Fibroblast of lung (primary cell): ENCODE measurements at regions not wholly inside any gene's neighbourhood (a gene's known extent, or its start where the extent isn't known, plus 50 kb on each side); places are given as distances from the start of the nearest gene placed in this dataset.
A peak's percentile ranks its signal among the peaks of the same experiment; 100 is the strongest.
"Not testable (repeated sequence)": the region's sequence is repeated elsewhere in the genome, so short reads cannot be mapped to it uniquely, and the experiment has no call there.

ENCODE experiments used
- DNase-seq, 2 donors: peaks; one replicate each; pipeline versions ENCODE4 v3.0.0 to v3.0.0-alpha.2; 2010; ENCODE audit warnings: low read depth in 2 of 2
- H2AFZ ChIP-seq: 2 replicates; pipeline ENCODE4 v1.5.1; 2012; ENCODE audit warnings: low read length, control low read depth, inconsistent platforms
- H3K27ac ChIP-seq: 2 replicates; pipeline ENCODE4 v1.5.1; 2011; ENCODE audit warnings: low read length, control low read depth; ENCODE audit not compliant: insufficient read depth
- H3K27me3 ChIP-seq: 2 replicates; pipeline ENCODE4 v1.5.1; 2011; ENCODE audit warnings: mild to moderate bottlenecking, low read length; ENCODE audit not compliant: control insufficient read depth, insufficient read depth
- H3K36me3 ChIP-seq: 2 replicates; pipeline ENCODE4 v1.5.1; 2011; ENCODE audit warnings: low read length; ENCODE audit not compliant: control insufficient read depth, insufficient read depth
- H3K4me1 ChIP-seq: 2 replicates; pipeline ENCODE4 v1.5.1; 2011; ENCODE audit warnings: low read length; ENCODE audit not compliant: control insufficient read depth, insufficient read depth; ENCODE audit errors: extremely low read depth
- H3K4me2 ChIP-seq: 2 replicates; pipeline ENCODE4 v1.5.1; 2011; ENCODE audit warnings: low read length, control low read depth; ENCODE audit not compliant: insufficient read depth; ENCODE audit errors: extremely low read depth
- H3K4me3 ChIP-seq, 4 experiments: fragments of 200-600 bp in 1 of 4; sonication (generic) in 1 of 4; replicated peaks in 1 of 4; 2 replicates each; pipeline ENCODE4 v1.5.1; 2011 to 2016; ENCODE audit warnings: low read length in 4 of 4, low read depth in 3 of 4, mild to moderate bottlenecking in 3 of 4, control low read depth in 2 of 4, inconsistent platforms in 1 of 4, mixed read lengths in 1 of 4; ENCODE audit not compliant: insufficient read depth in 1 of 4; ENCODE audit errors: control extremely low read depth in 1 of 4
- H3K79me2 ChIP-seq: 2 replicates; pipeline ENCODE4 v1.5.1; 2012; ENCODE audit warnings: mild to moderate bottlenecking, low read length, inconsistent platforms; ENCODE audit not compliant: control insufficient read depth, insufficient read depth
- H3K9ac ChIP-seq: 2 replicates; pipeline ENCODE4 v1.5.1; 2011; ENCODE audit warnings: mild to moderate bottlenecking, low read length, control low read depth; ENCODE audit not compliant: insufficient read depth
- H3K9me3 ChIP-seq: 2 replicates; pipeline ENCODE4 v1.5.1; 2012; ENCODE audit warnings: low read depth, low read length; ENCODE audit not compliant: control insufficient read depth, insufficient read depth
- H4K20me1 ChIP-seq: 2 replicates; pipeline ENCODE4 v1.5.1; 2011; ENCODE audit warnings: low read length; ENCODE audit not compliant: control insufficient read depth, insufficient read depth; ENCODE audit errors: extremely low read depth
- EZH2 ChIP-seq: IDR thresholded peaks from 2 replicates; pipeline ENCODE4 v1.5.1; 2012; ENCODE audit warnings: low read length, control low read depth, mild to moderate bottlenecking; ENCODE audit errors: missing control alignments
- TF ChIP-seq, protein P1 (sequence below), 2 donors: IDR thresholded peaks in 1 of 2; conservative IDR thresholded peaks in 1 of 2; 1 replicate in 1 of 2; 2 replicates in 1 of 2; pipeline ENCODE4 v1.5.1; 2011 to 2012; ENCODE audit warnings: low read length in 2 of 2, control low read depth in 1 of 2, inconsistent platforms in 1 of 2, low read depth in 1 of 2, mild to moderate bottlenecking in 1 of 2

GRCh38 chr1:228796945-228797344 is 61.7 kb downstream of the RHOU start:
- not testable (repeated sequence) for H3K79me2 ChIP-seq, H3K27me3 ChIP-seq, H2AFZ ChIP-seq, H3K9ac ChIP-seq, H3K36me3 ChIP-seq, H3K27ac ChIP-seq, H4K20me1 ChIP-seq, H3K4me2 ChIP-seq, H3K9me3 ChIP-seq, H3K4me1 ChIP-seq, H3K4me3 ChIP-seq
- peak in 1 of 2 donors; percentile 59 for DNase-seq

- H3K4me2 ChIP-seq = no peak overlapping the region
- H2AFZ ChIP-seq = no peak overlapping the region
- H3K9ac ChIP-seq = no peak overlapping the region
- H3K9me3 ChIP-seq = no peaks in the 10 kb centered on the region
- H3K27me3 ChIP-seq = no peaks in the 10 kb centered on the region
- no peak overlapping the region for H3K4me3 ChIP-seq
- H3K4me1 ChIP-seq = no peaks in the 10 kb centered on the region
- H3K36me3 ChIP-seq = no peaks in the 10 kb centered on the region
- H3K27ac ChIP-seq = no peak overlapping the region
- no peaks in the 10 kb centered on the region for H3K79me2 ChIP-seq
- no peaks in the 10 kb centered on the region for H4K20me1 ChIP-seq
- no peak for TF ChIP-seq EZH2
- peak in 1 of 2 donors; percentile 40 for DNase-seq
Observed at GRCh38 chr1:228798035-228798434, 62.8 kb downstream of the RHOU start.

DNA sequence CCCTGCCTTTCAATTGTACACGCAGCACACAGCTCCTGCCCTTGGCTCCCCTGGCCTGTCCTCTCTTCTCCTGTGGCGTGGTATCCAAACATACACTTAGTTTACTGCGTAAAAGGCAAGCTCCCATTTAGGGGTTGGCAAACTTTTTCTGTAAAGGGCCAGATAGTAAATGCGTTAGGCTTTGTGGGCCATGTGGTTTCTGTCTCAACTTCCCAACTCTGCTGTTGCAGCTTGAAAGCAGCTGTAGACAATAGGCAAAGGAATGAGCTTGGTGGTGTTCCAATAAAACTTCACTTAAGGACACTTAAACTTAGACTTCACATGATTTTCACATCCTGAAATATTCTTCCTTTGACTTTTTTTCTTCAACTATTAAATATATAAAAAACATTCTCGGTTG is 63.3 kb downstream of the RHOU start:
- Histone ChIP-seq H3K27ac (no peak overlapping the region), H3K36me3 (no peaks in the 10 kb centered on the region)

GRCh38 chr1:228799924-228800323 is 64.6 kb downstream of the RHOU start:
- no peak overlapping the region for H3K27ac ChIP-seq
- H3K79me2 ChIP-seq = no peaks in the 10 kb centered on the region
- no peak overlapping the region for H3K9ac ChIP-seq
- H3K4me1 ChIP-seq = no peaks in the 10 kb centered on the region
- H3K9me3 ChIP-seq = no peaks in the 10 kb centered on the region
- TF ChIP-seq, protein P1, sequence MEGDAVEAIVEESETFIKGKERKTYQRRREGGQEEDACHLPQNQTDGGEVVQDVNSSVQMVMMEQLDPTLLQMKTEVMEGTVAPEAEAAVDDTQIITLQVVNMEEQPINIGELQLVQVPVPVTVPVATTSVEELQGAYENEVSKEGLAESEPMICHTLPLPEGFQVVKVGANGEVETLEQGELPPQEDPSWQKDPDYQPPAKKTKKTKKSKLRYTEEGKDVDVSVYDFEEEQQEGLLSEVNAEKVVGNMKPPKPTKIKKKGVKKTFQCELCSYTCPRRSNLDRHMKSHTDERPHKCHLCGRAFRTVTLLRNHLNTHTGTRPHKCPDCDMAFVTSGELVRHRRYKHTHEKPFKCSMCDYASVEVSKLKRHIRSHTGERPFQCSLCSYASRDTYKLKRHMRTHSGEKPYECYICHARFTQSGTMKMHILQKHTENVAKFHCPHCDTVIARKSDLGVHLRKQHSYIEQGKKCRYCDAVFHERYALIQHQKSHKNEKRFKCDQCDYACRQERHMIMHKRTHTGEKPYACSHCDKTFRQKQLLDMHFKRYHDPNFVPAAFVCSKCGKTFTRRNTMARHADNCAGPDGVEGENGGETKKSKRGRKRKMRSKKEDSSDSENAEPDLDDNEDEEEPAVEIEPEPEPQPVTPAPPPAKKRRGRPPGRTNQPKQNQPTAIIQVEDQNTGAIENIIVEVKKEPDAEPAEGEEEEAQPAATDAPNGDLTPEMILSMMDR (conservative IDR thresholded peaks at IDR 0.05 in 1 of 2, IDR thresholded peaks at IDR 0.05 in 1 of 2; ENCODE audit: low read depth in 1 of 2, low read length in 2 of 2) = no peak
- TF ChIP-seq EZH2 = no peak
- no peak overlapping the region for H3K4me2 ChIP-seq
- no peaks in the 10 kb centered on the region for H4K20me1 ChIP-seq
- DNase-seq = no peak
- H3K27me3 ChIP-seq = no peaks in the 10 kb centered on the region
- no peak overlapping the region for H3K4me3 ChIP-seq
- no peaks in the 10 kb centered on the region for H3K36me3 ChIP-seq
- no peak overlapping the region for H2AFZ ChIP-seq

More for the DNA sequence above, 63.3 kb downstream of the RHOU start:
- H3K4me1 ChIP-seq = no peaks in the 10 kb centered on the region
- peak in 1 of 2 donors; percentile 55 for DNase-seq
- no peaks in the 10 kb centered on the region for H3K27me3 ChIP-seq
- no peak overlapping the region for H2AFZ ChIP-seq
- H3K79me2 ChIP-seq = no peaks in the 10 kb centered on the region
- no peaks in the 10 kb centered on the region for H4K20me1 ChIP-seq
- H3K9me3 ChIP-seq = no peaks in the 10 kb centered on the region
- no peak overlapping the region for H3K4me3 ChIP-seq
- H3K9ac ChIP-seq = no peak overlapping the region
- H3K4me2 ChIP-seq = no peak overlapping the region
- TF ChIP-seq EZH2 = no peak
- TF ChIP-seq, protein P1 (conservative IDR thresholded peaks at IDR 0.05 in 1 of 2, IDR thresholded peaks at IDR 0.05 in 1 of 2; ENCODE audit: low read depth in 1 of 2, low read length in 2 of 2) = no peak
